ENCODE measurements at regions not wholly inside any gene's neighbourhood (a gene's known extent, or its start where the extent isn't known, plus 50 kb on each side); places are given as distances from the start of the nearest gene placed in this dataset.
A peak's percentile ranks its signal among the peaks of the same experiment; 100 is the strongest.

DNA sequence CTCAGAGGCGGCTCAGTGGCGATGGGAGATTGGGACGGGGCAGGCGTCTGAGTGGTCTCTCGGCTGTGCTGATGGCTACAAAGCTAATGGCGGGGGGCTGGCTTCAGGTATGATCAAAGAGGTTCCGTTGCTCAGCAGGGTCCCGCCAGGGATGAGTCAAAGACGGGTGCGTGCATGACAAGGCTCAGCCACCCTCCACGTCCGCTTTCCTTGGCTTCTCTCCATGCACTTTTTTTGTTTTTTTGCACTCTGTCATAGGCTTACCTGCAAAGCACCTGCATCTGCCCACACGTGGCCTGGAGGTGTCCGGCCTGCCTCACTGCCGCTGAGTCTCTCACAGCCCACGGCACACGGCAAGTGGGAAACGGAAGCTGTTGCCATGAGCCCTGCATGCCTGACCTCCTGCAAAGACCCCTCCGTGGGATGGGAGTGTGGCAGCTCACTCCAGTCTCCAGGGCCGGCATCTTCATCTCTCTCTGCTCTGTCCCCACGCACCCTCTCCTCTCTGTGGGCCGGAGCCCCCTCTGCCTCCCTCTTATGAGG lies 85.5 kb upstream of the ZNF469 start:
- intact Hi-C loops (cut with DNase I): no loop called here
- H3K36me3 ChIP-seq: no peaks in the 10 kb centered on the region
- H3K27ac ChIP-seq: no peak overlapping the region
- no peak for DNase-seq (ENCODE audit: extremely low spot score in 2 of 2)
- H3K4me3 ChIP-seq: no peak overlapping the region
- peaks cover 32% of the 10 kb centered on the region for H3K4me1 ChIP-seq
- H3K27me3 ChIP-seq: no peaks in the 10 kb centered on the region
- TF ChIP-seq, protein P1, sequence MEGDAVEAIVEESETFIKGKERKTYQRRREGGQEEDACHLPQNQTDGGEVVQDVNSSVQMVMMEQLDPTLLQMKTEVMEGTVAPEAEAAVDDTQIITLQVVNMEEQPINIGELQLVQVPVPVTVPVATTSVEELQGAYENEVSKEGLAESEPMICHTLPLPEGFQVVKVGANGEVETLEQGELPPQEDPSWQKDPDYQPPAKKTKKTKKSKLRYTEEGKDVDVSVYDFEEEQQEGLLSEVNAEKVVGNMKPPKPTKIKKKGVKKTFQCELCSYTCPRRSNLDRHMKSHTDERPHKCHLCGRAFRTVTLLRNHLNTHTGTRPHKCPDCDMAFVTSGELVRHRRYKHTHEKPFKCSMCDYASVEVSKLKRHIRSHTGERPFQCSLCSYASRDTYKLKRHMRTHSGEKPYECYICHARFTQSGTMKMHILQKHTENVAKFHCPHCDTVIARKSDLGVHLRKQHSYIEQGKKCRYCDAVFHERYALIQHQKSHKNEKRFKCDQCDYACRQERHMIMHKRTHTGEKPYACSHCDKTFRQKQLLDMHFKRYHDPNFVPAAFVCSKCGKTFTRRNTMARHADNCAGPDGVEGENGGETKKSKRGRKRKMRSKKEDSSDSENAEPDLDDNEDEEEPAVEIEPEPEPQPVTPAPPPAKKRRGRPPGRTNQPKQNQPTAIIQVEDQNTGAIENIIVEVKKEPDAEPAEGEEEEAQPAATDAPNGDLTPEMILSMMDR (IDR thresholded peaks at IDR 0.05): no peak
- TF ChIP-seq POLR2A (IDR thresholded peaks at IDR 0.05): no peak
- no peak for TF ChIP-seq POLR2AphosphoS5 (IDR thresholded peaks at IDR 0.05; ENCODE audit: insufficient read depth in 1 of 2, low read depth in 1 of 2)
- H3K9me3 ChIP-seq: no peaks in the 10 kb centered on the region

DNA sequence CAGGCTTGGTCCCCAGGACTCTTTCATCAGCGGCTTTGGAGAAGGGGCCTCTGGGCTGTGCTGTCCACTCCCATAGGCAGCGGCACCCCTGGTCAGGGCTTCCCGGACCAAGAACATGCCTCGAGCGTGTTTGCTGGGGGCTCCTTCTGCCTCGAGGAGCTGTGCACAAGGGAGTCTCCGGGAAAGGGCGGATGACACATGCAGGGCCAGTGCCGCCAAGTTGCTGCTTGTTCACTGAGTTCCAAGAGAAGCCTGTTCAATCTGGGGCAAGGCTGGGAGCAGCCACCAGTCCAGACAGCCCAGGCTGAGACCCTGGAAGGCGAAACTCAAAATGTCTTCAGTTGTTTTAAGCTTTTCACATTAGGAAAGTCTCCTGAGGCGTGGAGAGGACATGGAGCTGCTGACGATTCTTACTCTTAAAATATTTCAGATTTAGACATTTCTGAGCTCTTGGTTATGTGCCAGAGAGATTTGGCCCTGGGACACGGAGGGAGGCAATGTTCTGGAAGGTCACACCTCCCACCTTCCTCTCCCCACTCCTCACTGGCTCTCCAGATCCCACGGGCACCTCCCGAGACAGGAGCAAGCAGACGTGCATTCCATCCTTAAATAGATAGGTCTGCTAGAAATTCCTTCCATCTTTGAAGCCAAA lies 84.5 kb upstream of the ZNF469 start:
- Histone ChIP-seq H3K4me3 (no peak overlapping the region), H3K9me3 (no peaks in the 10 kb centered on the region), H3K36me3 (no peaks in the 10 kb centered on the region), H3K27ac (peak overlapping the region; percentile 8), H3K4me1 (peaks cover 38% of the 10 kb centered on the region), H3K27me3 (no peaks in the 10 kb centered on the region)
- DNase-seq (ENCODE audit: extremely low spot score in 2 of 2): no peak
- intact Hi-C loops (cut with DNase I): no loop called here
- TF ChIP-seq POLR2AphosphoS5 (IDR thresholded peaks at IDR 0.05; ENCODE audit: insufficient read depth in 1 of 2, low read depth in 1 of 2): peak in 1 of 2 donors; percentile 21
- TF ChIP-seq, protein P1 (IDR thresholded peaks at IDR 0.05): no peak

DNA sequence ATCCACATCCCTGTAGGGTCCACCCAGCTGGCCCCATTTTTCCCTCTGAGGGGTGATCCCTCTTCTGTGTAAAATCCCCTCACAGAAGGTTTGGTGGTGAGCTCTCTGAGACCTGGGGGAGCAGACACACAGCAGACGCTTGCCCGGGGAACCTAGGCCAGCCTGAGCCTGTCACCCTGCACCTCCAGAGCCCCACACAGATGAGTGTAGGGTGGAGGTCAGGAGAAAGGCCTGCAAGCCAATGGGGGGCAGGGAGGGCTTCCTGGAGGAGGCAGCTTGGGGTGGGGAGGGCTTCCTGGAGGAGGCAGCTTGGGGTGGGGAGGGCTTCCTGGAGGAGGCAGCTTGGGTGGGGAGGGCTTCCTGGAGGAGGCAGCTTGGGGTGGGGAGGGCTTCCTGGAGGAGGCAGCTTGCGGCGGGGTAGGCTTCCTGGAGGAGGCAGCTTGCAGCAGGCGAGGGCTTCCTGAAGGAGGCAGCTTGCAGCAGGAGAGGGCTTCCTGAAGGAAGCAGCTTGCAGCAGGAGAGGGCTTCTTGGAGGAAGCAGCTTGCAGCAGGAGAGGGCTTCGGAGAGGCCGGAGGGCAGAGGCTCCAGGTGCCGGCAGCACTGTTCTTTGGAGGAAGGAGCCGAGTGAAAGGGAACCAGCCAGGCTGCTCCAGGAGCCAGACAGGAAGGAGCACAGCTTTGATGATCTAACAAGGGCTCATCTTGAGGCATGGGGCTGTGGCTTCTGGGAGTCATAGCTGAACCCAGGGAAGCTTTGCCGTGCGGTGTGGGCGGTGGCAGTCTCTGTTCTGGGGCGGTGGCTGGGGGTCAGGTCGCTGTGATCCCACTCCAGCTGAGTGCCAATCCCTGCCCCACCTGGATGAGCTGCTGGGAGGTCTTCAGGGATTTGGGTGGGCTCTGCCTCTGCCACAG lies 83.7 kb upstream of the ZNF469 start:
- TF ChIP-seq, protein P1 (IDR thresholded peaks at IDR 0.05): no peak
- TF ChIP-seq POLR2AphosphoS5 (IDR thresholded peaks at IDR 0.05; ENCODE audit: insufficient read depth in 1 of 2, low read depth in 1 of 2) (no peak), POLR2A (IDR thresholded peaks at IDR 0.05) (no peak)
- Histone ChIP-seq H3K4me3 (no peak overlapping the region), H3K4me1 (peaks cover 43% of the 10 kb centered on the region), H3K36me3 (no peaks in the 10 kb centered on the region), H3K9me3 (no peaks in the 10 kb centered on the region), H3K27me3 (no peaks in the 10 kb centered on the region), H3K27ac (peak overlapping the region; percentile 8)
- intact Hi-C loops (cut with DNase I): no loop called here
- DNase-seq (ENCODE audit: extremely low spot score in 2 of 2): no peak

- DNase-seq (ENCODE audit: extremely low spot score in 2 of 2): no peak
- Histone ChIP-seq H3K9me3 (no peaks in the 10 kb centered on the region), H3K4me1 (peaks cover 48% of the 10 kb centered on the region), H3K27ac (no peak overlapping the region), H3K4me3 (no peak overlapping the region), H3K36me3 (no peaks in the 10 kb centered on the region), H3K27me3 (no peaks in the 10 kb centered on the region)
- intact Hi-C loops (cut with DNase I): no loop called here
- TF ChIP-seq, protein P1 (IDR thresholded peaks at IDR 0.05): no peak
- TF ChIP-seq POLR2A (IDR thresholded peaks at IDR 0.05): no peak
- no peak for TF ChIP-seq POLR2AphosphoS5 (IDR thresholded peaks at IDR 0.05; ENCODE audit: insufficient read depth in 1 of 2, low read depth in 1 of 2)
These were observed 82.9 kb upstream of the ZNF469 start for GRCh38 chr16:88299751-88300462.

Measured in vagina (tissue), 2 donors.